ENCODE measurements at regions not wholly inside any gene's neighbourhood (a gene's known extent, or its start where the extent isn't known, plus 50 kb on each side); places are given as distances from the start of the nearest gene placed in this dataset.

- no peaks in the 10 kb centered on the region for H3K9me1 ChIP-seq (ENCODE audit: insufficient read depth, low read length)
- no peak overlapping the region for H3K23ac ChIP-seq (ENCODE audit: low read depth, low read length)
- in situ Hi-C loops (cut with MboI; ENCODE audit: low sequenced_read_pairs): no loop called here
- no peak overlapping the region for H3K14ac ChIP-seq (replicated peaks; ENCODE audit: low read depth, low read length)
- no peak overlapping the region for H3K4ac ChIP-seq (ENCODE audit: low read depth, low read length)
- no peak overlapping the region for H3K4me2 ChIP-seq (ENCODE audit: low read depth, low read length)
- no peaks in the 10 kb centered on the region for H3K9me3 ChIP-seq (ENCODE audit: control insufficient read depth, insufficient read depth, low read length)
- DNase-seq (no peak), ATAC-seq (ENCODE audit: low read depth) (no peak)
- no peak overlapping the region for H2BK15ac ChIP-seq (ENCODE audit: low read depth, low read length)
- no peaks in the 10 kb centered on the region for H3K36me3 ChIP-seq (ENCODE audit: control insufficient read depth, insufficient read depth, low read length)
- no peak overlapping the region for H3K18ac ChIP-seq (ENCODE audit: low read depth, low read length)
- H2AFZ ChIP-seq (replicated peaks; ENCODE audit: low read length, poor library complexity): no peak overlapping the region
- H4K91ac ChIP-seq (ENCODE audit: insufficient read depth, low read depth, low read length): no peak overlapping the region
- no peak overlapping the region for H2BK5ac ChIP-seq (ENCODE audit: low read depth, low read length, poor library complexity, severe bottlenecking)
- dilution Hi-C loops (cut with HindIII; ENCODE audit: low sequenced_read_pairs, unreplicated experiment): no loop called here
- H3K27ac ChIP-seq (ENCODE audit: insufficient read depth, low read length): no peak overlapping the region
- H3K4me1 ChIP-seq (ENCODE audit: control insufficient read depth, insufficient read depth, low read length): 0 out of 2 replicates have a peak, but pooled peaks cover 2% of the 10 kb centered on the region
- no peak overlapping the region for H2AK9ac ChIP-seq (replicated peaks; ENCODE audit: low read depth, low read length, poor library complexity)
- H2BK20ac ChIP-seq (ENCODE audit: low read depth, low read length): no peak overlapping the region
- H4K20me1 ChIP-seq (ENCODE audit: insufficient read depth, low read length): no peaks in the 10 kb centered on the region
- peaks cover 15% of the 10 kb centered on the region for H3K27me3 ChIP-seq (ENCODE audit: control insufficient read depth, insufficient read depth, low read length)
- H3K9ac ChIP-seq (ENCODE audit: low read depth, low read length): no peak overlapping the region
- H3K4me3 ChIP-seq (ENCODE audit: insufficient read depth, low read depth, low read length): no peak overlapping the region
- 0 out of 2 replicates have a peak overlapping the region, but pooled peaks have one; percentile 26 for H2AK5ac ChIP-seq (ENCODE audit: low read depth, low read length)
- ChIA-PET CTCF (no interaction called here), POLR2A (ENCODE audit: unreplicated experiment) (no interaction called here)
- no peak overlapping the region for H4K5ac ChIP-seq (ENCODE audit: low read depth, low read length)
- no peaks in the 10 kb centered on the region for H3K79me1 ChIP-seq (ENCODE audit: low read depth in 1 of 2, low read length in 2 of 2)
- H2BK120ac ChIP-seq (ENCODE audit: low read depth, low read length): no peak overlapping the region
- no peak overlapping the region for H3K56ac ChIP-seq (ENCODE audit: extremely low read depth, insufficient read depth, low read length)
- TF ChIP-seq USF2 (IDR thresholded peaks at IDR 0.05; ENCODE audit: low read depth, low read length) (no peak), MXI1 (IDR thresholded peaks at IDR 0.05; ENCODE audit: borderline replicate concordance, low read depth, low read length) (no peak), RCOR1 (IDR thresholded peaks at IDR 0.05; ENCODE audit: insufficient replicate concordance, low read length) (no peak), BHLHE40 (IDR thresholded peaks at IDR 0.05; ENCODE audit: low read depth, low read length) (no peak), MAZ (IDR thresholded peaks at IDR 0.05; ENCODE audit: borderline replicate concordance, low read depth, low read length) (no peak), SMC3 (IDR thresholded peaks at IDR 0.05; ENCODE audit: low read depth, low read length) (no peak), FOS (IDR thresholded peaks at IDR 0.05; ENCODE audit: low read depth, low read length) (no peak)
- intact Hi-C loops (cut with micrococcal nuclease): no loop called here
- WGBS, 2 experiments (ENCODE audit: extremely low coverage in 2 of 2, insufficient read length in 1 of 2): no CpG with 5 or more reads among the region's 8 CpGs
- no peak overlapping the region for H4K8ac ChIP-seq (ENCODE audit: low read depth in 2 of 2, low read length in 2 of 2)
- BruUV-seq (replicated peaks): no TSS peak
Observed at GRCh38 chrX:39871648-39872047, 226.1 kb downstream of the BCOR start.

All from IMR-90 (cell line).